ENCODE measurements at regions not wholly inside any gene's neighbourhood (a gene's known extent, or its start where the extent isn't known, plus 50 kb on each side); places are given as distances from the start of the nearest gene placed in this dataset.

DNA sequence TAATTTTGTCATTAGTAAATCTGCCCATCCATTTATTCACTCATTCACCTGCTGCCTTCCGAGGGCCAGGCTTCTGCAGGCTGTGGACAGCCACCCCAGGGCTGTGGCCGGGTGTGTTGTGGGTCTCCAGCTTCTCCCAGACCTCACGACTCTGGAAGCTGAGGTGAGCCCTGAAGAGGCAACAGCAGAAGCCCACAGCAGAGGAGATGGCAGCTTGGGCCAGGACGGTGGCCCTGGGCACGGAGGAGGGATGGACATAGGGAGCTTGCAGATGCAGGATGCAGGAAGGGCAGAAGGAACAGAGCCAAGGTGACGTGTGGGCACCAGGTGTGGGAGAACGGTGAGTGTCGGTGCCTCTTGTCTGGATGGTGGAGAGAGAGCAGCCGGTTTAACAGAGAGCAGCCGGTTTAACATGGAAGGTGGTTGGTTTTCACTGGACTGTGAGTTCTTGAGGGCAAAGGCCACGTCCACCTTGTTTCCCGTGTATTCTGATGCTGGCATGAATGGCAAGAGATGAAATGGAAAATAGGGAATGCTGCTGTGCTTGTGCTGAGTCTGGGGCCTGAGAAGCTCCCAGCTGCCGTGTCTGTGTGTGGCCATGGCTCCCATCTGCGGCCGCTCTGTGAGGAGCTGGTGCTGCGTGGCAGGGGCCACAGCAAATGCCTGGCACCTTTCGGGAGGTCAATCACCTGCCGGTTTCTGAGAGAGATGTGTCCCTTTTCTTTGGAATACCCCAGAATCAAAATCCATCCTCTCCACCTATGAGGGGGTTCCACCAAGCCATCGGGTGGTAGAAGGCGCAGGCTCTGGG is 669.9 kb downstream of the BRD1 start:
- DNase-seq, result no peak

- no peak for DNase-seq
Measured at GRCh38 chr22:49156662-49157285, 670.9 kb downstream of the BRD1 start.

- DNase-seq, result no peak
Measured at GRCh38 chr22:49155770-49156580, 671.7 kb downstream of the BRD1 start.

DNA sequence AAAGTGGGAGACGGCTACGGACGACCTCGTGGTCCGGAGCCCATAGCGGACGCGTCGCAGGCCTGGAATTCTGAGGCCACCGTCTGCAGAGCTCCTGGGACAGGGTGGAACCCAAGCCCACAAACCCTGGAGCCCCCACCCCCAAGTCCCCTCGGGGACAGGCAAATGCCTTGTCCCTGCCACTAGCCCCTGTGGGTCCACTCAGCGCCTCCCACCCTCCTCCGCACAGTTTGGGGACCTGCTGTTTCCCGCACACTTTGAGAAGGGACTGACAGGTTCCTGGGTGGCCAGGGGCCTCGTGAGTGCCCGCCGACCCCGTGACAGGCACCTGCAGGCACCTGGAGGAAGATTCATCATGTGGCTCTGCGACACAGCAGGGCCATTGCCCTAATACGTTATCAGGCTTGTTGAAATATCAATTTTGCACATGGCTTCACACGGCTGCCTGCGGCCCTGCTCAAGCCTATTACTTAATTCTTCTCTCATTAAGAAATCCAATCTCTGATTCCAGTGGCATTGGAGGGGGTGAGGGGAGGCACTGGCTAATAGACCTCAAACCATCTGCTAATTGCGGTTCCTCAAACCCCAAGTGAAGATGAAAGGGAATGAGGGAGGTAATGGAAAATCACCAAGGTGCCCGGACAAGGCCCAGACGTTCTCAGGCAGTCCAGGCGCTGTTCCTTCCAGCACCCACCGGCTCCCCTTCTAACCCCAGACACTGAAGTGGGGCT is 672.5 kb downstream of the BRD1 start:
- DNase-seq, result no peak

DNA sequence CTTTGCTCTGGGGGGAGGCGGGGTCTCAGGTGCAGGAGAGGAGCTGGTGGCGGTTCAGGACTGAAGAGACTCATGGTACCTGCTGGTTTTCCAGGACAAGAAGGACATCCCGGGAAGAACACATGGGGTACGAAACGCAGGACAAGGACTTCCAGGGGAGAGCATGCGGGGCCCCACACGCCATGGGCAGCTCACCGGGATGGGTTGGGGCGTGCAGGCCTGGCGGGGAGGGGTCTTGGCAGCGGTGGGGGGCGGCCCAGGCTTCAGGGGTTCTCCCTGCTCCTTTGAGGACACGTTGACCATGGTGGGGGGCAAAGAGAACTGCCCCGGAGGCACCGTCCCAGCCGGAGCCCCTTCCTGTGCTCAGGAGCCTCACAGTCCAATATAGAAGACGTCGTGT is 673.2 kb downstream of the BRD1 start:
- DNase-seq, result no peak

GRCh38 chr22:49153921-49154320 is 673.8 kb downstream of the BRD1 start:
- no peak for DNase-seq

GRCh38 chr22:49152939-49153770 is 674.5 kb downstream of the BRD1 start:
- DNase-seq, result no peak

DNA sequence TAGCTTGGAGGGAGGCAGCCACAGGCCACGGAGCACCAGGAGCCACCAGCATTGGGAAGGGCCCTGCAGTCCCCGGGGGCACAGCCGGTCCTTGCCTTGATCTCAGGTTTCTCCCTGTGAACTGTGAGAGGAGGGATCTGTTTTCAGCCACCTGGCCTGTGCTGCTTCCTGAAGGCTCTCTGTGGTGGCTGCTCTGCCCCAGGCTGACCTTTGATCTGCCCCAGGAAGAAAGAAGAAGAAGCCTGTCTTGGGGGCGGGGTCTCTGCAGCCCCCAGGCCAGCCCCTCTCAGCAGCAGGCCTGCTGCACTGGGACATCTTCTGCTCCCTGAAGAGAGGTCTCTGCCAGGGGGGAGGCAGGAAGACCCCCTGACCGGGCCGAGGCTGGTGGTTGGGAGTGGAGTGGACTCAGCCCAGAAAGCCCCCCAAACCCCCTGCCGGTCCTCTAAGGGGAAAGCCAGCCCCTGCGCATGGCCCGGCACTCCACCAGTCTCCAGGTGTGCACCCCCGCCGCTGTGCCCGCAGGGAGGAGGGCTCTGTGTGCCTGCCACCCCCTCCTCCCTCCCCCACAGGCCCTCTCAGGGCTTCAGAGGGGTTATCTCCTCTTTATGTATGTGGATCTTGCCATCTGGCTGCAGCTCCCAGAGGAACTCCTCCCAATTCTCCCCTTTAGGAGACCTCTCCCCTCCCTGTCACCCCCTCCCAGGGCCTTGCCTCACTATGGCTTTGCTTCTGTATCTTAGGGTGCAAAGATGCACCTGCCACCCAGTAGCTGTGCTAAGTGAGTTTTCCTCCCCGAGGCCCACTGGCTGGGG is 675.3 kb downstream of the BRD1 start:
- no peak for DNase-seq

GRCh38 chr22:49151256-49152126 is 676.2 kb downstream of the BRD1 start:
- no peak for DNase-seq

DNA sequence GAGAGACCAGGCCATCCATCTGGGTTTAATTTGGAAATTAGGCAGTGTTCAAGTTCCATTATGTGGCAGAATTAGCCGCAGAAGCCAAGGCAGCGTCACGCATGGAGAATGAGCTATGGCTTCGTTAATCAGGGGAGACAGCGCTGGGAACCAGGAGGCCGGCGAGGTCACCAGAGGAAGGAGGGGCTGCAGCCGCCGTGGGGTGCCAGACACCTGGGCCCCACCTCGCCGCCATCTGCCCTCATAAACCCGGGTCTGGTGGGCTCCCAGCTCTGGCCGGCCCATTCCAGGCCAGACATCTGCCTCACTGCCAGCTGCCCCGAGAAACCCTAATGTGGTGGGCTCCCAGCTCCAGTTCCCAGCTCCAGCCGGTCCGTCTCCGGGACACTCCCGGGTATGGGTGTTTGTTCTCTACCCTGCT is 676.9 kb downstream of the BRD1 start:
- no peak for DNase-seq

DNA sequence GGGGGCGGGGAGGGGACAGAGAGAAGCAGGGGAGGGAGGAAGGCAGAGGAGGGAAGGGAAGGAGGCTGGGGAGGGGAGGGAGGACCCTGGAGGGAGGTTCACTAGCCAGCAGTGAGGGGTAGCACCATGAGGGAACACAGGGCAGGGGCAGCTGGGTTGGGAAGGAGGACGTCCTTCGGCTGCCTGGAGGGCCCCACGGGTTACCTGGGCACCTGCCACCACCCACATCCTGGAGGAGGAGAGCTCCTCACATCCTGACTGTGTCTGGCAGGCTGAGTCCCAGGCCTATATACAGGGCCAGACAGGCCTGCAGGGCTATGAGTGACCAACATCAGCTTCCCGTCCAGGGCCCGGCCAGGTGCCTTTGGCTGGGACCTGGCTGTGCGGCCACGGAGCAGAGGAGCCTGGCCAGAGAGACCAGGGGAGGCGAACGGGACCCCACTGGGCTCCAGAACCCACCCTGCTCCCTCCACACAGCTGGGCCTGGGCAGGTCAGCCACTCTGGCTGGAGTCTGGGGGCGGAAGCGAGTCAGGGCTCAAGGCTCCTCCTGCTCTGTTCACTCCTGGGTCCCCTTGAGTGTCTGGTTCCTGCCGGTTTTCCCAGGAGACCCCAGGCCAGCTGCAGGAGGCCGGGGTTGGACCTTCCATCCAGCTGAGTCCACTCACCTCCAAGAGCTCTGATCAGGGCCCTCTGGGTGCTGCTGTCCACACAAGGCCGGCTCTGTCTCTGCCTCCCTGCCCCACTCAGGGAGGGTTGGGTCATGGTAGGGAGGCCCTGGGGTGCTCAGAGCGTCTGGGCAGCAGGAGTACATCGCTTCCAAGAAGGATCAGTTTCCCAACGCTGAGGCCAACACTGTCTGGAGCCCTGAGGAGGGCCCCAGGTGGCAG is 677.7 kb downstream of the BRD1 start:
- DNase-seq, result no peak

DNA sequence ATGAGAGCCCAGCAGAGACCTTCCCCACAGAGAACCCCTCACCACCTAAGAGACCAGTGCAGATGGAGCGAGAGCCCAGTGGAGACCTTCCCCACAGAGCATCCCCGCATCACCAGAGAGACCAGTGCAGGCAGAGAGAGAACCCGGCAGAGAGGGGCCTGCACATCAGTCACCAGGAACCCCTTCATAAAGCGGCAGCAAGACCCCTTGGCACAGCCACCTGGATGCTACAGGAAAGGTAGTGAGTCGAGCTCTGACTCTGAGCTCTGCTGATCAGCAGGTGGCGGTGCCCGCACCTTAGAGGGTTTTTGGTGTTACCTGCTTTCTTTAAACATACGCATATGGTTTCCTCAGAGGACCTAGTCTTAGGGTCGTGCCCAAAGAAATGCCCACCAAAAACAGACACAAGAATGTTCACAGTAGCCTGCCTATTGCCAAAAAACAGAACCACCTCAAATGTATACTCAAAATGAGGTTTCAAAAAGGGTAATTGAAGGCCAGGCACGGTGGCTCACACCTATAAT is 678.7 kb downstream of the BRD1 start:
- DNase-seq, result no peak

DNA sequence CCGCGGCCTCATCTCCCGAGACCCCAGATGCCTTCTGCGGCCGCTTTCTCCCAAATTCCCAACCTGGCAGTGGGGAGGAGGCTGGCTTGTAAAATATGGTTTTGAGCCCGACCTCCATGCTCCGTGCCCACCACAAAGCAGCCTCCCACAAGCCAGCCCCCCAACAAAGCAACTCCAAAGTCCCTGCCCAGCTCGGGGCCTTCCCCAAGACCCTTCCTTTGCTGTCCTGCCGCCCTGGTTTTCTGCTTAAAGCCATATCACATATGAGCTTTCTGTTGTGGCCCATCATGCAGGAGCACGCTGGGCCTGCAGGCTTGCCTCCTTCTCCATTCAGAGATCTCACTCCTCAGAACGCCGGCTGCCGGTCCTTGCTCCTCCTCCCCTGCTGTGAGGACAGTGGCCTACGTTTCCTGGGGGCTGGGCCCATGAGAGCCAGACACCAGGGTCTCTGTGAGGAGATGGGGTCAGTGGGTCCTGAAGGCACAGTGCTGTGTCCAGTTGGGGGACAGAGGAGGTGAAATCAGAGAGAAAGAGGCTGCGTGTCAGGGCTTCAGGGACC is 680.0 kb downstream of the BRD1 start:
- no peak for DNase-seq

GRCh38 chr22:49147171-49147570 is 680.5 kb downstream of the BRD1 start:
- DNase-seq, result no peak

- no peak for DNase-seq
Measured at GRCh38 chr22:49146511-49146910, 681.2 kb downstream of the BRD1 start.

DNA sequence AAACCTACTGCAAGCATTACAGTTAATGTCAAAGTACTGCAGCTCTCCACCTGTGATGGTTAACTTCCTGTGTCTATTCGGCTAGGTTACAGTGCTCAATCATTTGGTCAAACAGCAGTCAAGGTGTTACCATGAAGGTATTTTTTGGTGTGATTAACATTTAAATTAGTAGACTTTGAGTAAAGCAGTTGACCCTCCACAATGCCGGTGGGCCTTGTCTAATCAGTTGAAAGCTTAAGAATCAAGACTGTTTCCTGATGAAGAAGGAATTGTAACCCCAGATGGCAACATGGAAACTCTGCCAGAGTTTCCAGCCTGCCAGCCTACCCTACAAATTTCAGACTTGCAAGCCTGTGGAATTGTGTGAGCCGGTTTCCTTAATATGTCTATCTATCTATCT is 683.9 kb downstream of the BRD1 start:
- no peak for DNase-seq

- DNase-seq, result no peak
Measured at GRCh38 chr22:49142891-49143290, 684.8 kb downstream of the BRD1 start.

GRCh38 chr22:49142296-49142695 is 685.4 kb downstream of the BRD1 start:
- DNase-seq, result no peak

DNA sequence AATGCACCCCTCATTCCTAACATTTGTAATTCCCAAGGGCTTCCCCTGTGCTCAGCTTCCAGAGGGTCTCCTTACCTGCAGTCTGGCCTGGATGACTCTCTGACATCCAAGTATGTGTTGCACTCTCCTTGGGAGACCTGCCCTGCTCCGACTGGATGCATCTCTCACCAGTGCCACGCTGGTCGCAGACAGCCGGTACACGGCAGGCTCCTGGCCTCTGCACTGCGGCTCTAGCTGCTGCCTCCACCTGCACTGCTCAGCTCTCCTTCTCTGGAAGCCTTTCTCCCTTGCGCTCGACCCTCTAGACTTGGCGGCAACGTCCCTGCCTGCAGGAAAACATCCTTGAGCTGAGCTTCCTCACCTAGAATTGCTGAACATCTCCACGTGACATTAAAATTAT is 685.9 kb downstream of the BRD1 start:
- DNase-seq, result no peak

All from bone marrow (tissue), 2 donors.